SK-N-SH treated with all-trans-retinoic acid at 6 μM for 48 hours (cell line): ENCODE measurements at regions not wholly inside any gene's neighbourhood (a gene's known extent, or its start where the extent isn't known, plus 50 kb on each side); places are given as distances from the start of the nearest gene placed in this dataset.

ENCODE experiments used
- ARNTL ChIP-seq: fragments of 450-650 bp; formaldehyde crosslinking; IDR thresholded peaks from 2 replicates; pipeline ENCODE4 v1.5.0; 2020; ENCODE audit warnings: low read depth, mild to moderate bottlenecking, moderate library complexity, borderline replicate concordance
- CREB5 ChIP-seq: fragments of 250-450 bp; sonication (Bioruptor Pico); IDR thresholded peaks from 2 replicates; pipeline ENCODE4 v1.5.1; 2020; ENCODE audit warnings: low read depth, mild to moderate bottlenecking, moderate library complexity
- CSDC2 ChIP-seq: fragments of 250-450 bp; sonication (Bioruptor Pico); IDR thresholded peaks from 2 replicates; pipeline ENCODE4 v1.5.0; 2020; ENCODE audit warnings: mild to moderate bottlenecking, moderate library complexity
- CSRNP3 ChIP-seq: fragments of 250-450 bp; sonication (Bioruptor Pico); IDR thresholded peaks from 2 replicates; pipeline ENCODE4 v1.5.1; 2021; ENCODE audit warnings: mild to moderate bottlenecking, moderate library complexity
- GLIS3 ChIP-seq: fragments of 250-450 bp; sonication (Bioruptor Pico); IDR thresholded peaks from 2 replicates; pipeline ENCODE4 v1.5.0; 2020; ENCODE audit warnings: mild to moderate bottlenecking, moderate library complexity
- PPARA ChIP-seq: fragments of 250-450 bp; sonication (Bioruptor Pico); IDR thresholded peaks from 2 replicates; pipeline ENCODE4 v1.5.0; 2020; ENCODE audit warnings: mild to moderate bottlenecking, borderline replicate concordance
- RARB ChIP-seq: fragments of 250-450 bp; sonication (Bioruptor Pico); IDR thresholded peaks from 2 replicates; pipeline ENCODE4 v1.8.0; 2021; ENCODE audit warnings: mild to moderate bottlenecking, moderate library complexity
- TCF4 ChIP-seq: fragments of 250-450 bp; sonication (Bioruptor Pico); IDR thresholded peaks from 2 replicates; pipeline ENCODE4 v1.8.0; 2021; ENCODE audit warnings: mild to moderate bottlenecking, moderate library complexity, borderline replicate concordance
- TOX ChIP-seq: fragments of 250-450 bp; sonication (Bioruptor Pico); IDR thresholded peaks from 2 replicates; pipeline ENCODE4 v1.8.0; 2021; ENCODE audit warnings: mild to moderate bottlenecking, moderate library complexity, borderline replicate concordance
- ZC3H10 ChIP-seq: fragments of 250-450 bp; sonication (Bioruptor Pico); IDR thresholded peaks from 2 replicates; pipeline ENCODE4 v1.5.1; 2021; ENCODE audit warnings: mild to moderate bottlenecking, moderate library complexity
- ZFP30 ChIP-seq: fragments of 450-650 bp; formaldehyde crosslinking; IDR thresholded peaks from 2 replicates; pipeline ENCODE4 v1.5.0; 2022; ENCODE audit warnings: mild to moderate bottlenecking, moderate library complexity

GRCh38 chr14:65261425-65261920 is 151.1 kb upstream of the FUT8 start:
- TF ChIP-seq CSDC2 (no peak), RARB (CRISPR knock-in tag) (no peak), CREB5 (CRISPR knock-in tag) (no peak), ZC3H10 (no peak), GLIS3 (CRISPR knock-in tag) (no peak), TCF4 (no peak), ZFP30 (CRISPR knock-in tag) (no peak), CSRNP3 (CRISPR knock-in tag) (no peak), PPARA (CRISPR knock-in tag) (no peak), TOX (CRISPR knock-in tag) (no peak), ARNTL (CRISPR knock-in tag) (no peak)
